Activated CD4-positive, alpha-beta T cell treated with anti-CD3 and anti-CD28 coated beads for 36 hours (primary cell): ENCODE measurements at regions not wholly inside any gene's neighbourhood (a gene's known extent, or its start where the extent isn't known, plus 50 kb on each side); places are given as distances from the start of the nearest gene placed in this dataset.
"Not testable (repeated sequence)": the region's sequence is repeated elsewhere in the genome, so short reads cannot be mapped to it uniquely, and the experiment has no call there.

Experiments
- ATAC-seq: fragments of 200-7000 bp; cut with Tn5 transposase; one replicate; pipeline ENCODE4 v1.10.0; 2021; ENCODE audit warnings: mild to moderate bottlenecking, moderate library complexity
- CTCF ChIA-PET: fragments of 350-600 bp; sonication (Branson Sonifier 250); formaldehyde crosslinking; loops from one replicate; lab custom pipeline; 2021; ENCODE audit warnings: antibody characterized with exemption; lab: Charles Lee
- POLR2A ChIA-PET: fragments of 350-600 bp; sonication (Branson Sonifier 250); formaldehyde crosslinking; loops from one replicate; lab custom pipeline; 2021; ENCODE audit warnings: antibody characterized with exemption, inconsistent platforms; lab: Charles Lee
- DNase-seq: peaks from one replicate; pipeline ENCODE4 v3.0.0-alpha.2; 2020
- H3K27ac Mint-ChIP-seq: one replicate; pipeline ENCODE4 v1.8.0; 2021; ENCODE audit warnings: mixed read lengths
- H3K27me3 Mint-ChIP-seq: one replicate; pipeline ENCODE4 v1.8.0; 2021; ENCODE audit warnings: mixed read lengths
- H3K36me3 Mint-ChIP-seq: one replicate; pipeline ENCODE4 v1.8.0; 2021; ENCODE audit warnings: low read depth, mixed read lengths
- H3K4me1 Mint-ChIP-seq: one replicate; pipeline ENCODE4 v1.8.0; 2021; ENCODE audit warnings: mixed read lengths
- H3K4me3 Mint-ChIP-seq: one replicate; pipeline ENCODE4 v1.8.0; 2021; ENCODE audit warnings: mild to moderate bottlenecking, moderate library complexity, mixed read lengths
- H3K9me3 Mint-ChIP-seq: one replicate; pipeline ENCODE4 v1.8.0; 2021; ENCODE audit warnings: low read depth, mixed read lengths
- intact Hi-C, 2 experiments: fragments of 100-400 bp; cut with DNase I in 1 of 2; cut with micrococcal nuclease in 1 of 2; formaldehyde crosslinking; loops; one replicate each; pipeline versions ENCODE4 v1.14.2 to v1.15.1; 2022 to 2024; cut with DNase I, micrococcal nuclease

DNA sequence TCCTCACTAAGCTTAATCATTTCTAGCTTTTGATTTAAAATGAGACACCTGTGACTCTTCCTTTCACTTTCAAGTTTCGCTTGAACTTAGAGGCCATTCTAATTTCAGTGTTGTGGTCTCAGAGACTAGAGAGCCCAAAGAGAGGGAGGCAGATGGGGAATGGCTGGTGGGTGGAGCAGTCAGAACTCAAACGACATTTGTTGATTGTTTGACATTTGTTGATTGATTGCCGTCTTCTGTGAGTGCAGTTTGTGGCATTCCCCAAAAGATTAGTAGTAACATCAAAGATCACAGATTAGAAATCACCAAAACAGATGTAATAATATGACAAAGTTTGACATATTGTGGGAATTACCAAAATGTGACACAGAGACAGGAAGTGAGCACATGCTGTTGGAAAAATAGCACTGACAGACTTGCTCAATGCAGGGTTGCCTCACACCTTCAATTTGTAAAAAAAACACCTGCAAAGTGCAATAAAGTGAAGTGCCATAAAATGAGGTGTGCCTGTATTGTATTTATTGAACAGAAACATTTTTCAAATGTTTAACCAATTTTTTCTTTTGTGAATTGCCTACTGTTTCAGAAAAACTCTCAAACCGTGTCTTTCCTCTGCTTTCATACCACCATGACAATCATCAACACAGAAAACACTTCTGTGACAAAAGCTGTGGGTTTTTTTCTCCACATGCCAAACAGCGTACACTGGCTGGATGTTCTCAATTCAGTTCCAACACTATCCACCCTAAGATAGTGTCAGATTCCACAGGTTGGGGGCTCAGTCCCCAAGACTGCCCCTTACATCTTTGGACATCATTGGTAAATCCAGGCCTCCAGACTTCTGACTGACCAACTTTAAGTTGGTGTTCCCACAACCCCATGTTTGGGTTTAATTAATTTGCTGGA lies 376.3 kb upstream of the RGS6 start:
- Mint-ChIP-seq H3K36me3 (peaks cover 2% of the 10 kb centered on the region), H3K27ac (peak overlapping the region; percentile 98), H3K9me3 (no peaks in the 10 kb centered on the region), H3K4me1 (peaks cover 76% of the 10 kb centered on the region), H3K27me3 (no peaks in the 10 kb centered on the region), H3K4me3 (peak overlapping the region; percentile 50)
- DNase-seq (peak; percentile 81), ATAC-seq (peak; percentile 86)
- ChIA-PET POLR2A (interaction anchor here (0.7 to 2.0 kb wide), 10 partner anchors 32 to 414 kb away, joined by 3 to 11 read pairs (median 5); no protein-coding TSS in a partner anchor), CTCF (interaction anchor here (1.0 to 1.6 kb wide), 5 partner anchors 36 to 235 kb away, joined by 3 to 6 read pairs (median 5); no protein-coding TSS in a partner anchor)
- intact Hi-C loops: loop anchor here (1.0 to 10.0 kb wide), 19 partner anchors 32 to 1881 kb away; partner anchors contain the start of gene SIPA1L1 (in 2 of the 2)

DNA sequence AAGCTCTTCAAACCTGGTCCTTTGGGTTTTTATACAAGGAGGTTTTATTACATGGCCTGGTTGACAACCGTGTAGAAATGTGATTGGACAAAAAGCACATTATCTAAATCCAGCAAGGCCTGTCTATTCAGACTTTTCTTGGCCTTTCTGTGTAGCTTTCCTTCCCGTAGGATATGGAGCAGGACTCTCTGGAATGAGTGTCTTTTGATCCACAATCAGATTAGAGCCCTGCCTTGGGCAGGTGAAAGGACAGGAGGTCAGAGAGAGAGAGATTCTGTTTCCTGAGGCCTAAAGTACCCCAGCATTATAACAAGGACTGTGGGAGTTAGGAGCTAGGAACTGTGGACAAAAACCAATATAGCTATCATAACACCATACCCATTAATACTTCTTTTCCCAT lies 375.5 kb upstream of the RGS6 start:
- DNase-seq: no peak
- H3K9me3 Mint-ChIP-seq: no peaks in the 10 kb centered on the region
- ATAC-seq: no peak
- intact Hi-C loops: loop anchor here (5.0 to 10.0 kb wide), 3 partner anchors 34 to 1882 kb away; no protein-coding TSS in a partner anchor
- H3K4me3 Mint-ChIP-seq: no peak overlapping the region
- peaks cover 2% of the 10 kb centered on the region for H3K36me3 Mint-ChIP-seq
- H3K27me3 Mint-ChIP-seq: no peaks in the 10 kb centered on the region
- peak overlapping the region; percentile 98 for H3K27ac Mint-ChIP-seq
- CTCF ChIA-PET: no interaction called here
- POLR2A ChIA-PET: interaction anchor here (2.0 kb wide), 1 partner anchor 36 kb away, joined by 11 read pairs; no protein-coding TSS in a partner anchor
- peaks cover 67% of the 10 kb centered on the region for H3K4me1 Mint-ChIP-seq

DNA sequence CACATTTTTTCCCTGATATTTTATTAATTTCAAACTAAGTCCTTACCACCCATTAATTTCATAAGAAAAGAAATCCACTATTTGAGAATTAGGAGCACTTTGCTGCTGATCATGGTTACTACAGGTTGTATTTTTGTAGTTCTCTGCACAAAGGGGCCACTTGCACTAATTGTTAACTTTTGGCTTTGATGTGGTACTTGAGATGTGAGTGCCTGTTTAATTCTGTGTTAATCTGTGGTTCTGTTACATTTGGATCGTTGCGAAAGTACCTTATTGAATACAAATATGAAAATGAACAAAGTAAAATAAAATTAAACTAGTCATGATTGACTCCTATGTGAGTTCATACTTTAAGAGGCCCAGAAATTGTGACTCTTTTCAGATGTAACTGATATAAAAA lies 374.9 kb upstream of the RGS6 start:
- peaks cover 2% of the 10 kb centered on the region for H3K36me3 Mint-ChIP-seq
- ChIA-PET CTCF (no interaction called here), POLR2A (no interaction called here)
- H3K27me3 Mint-ChIP-seq: no peaks in the 10 kb centered on the region
- H3K27ac Mint-ChIP-seq: peak overlapping the region; percentile 98
- H3K4me3 Mint-ChIP-seq: no peak overlapping the region
- intact Hi-C loops: loop anchor here (5.0 to 10.0 kb wide), 3 partner anchors 35 to 1883 kb away; no protein-coding TSS in a partner anchor
- H3K9me3 Mint-ChIP-seq: no peaks in the 10 kb centered on the region
- no peak for DNase-seq
- no peak for ATAC-seq
- peaks cover 65% of the 10 kb centered on the region for H3K4me1 Mint-ChIP-seq

DNA sequence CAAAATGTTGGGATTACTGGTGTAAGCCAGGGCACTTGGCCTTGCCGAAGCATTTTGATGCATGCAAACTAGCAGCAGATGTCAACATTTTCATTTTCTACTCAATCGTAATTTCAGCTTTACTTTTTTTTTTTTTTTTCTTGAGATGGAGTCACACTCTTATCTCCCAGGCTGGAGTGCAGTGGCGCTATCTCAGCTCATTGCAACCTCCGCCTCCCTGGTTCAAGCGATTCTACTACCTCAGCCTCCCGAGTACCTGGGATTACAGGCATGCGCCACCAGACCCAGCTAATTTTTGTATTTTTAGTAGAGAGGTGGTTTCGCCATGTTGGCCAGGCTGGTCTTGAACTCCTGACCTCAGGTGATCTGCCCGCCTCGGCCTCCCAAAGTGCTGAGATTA lies 373.3 kb upstream of the RGS6 start:
- peaks cover 58% of the 10 kb centered on the region for H3K4me1 Mint-ChIP-seq
- H3K4me3 Mint-ChIP-seq, H3K9me3 Mint-ChIP-seq, H3K27ac Mint-ChIP-seq, ATAC-seq, H3K36me3 Mint-ChIP-seq, H3K27me3 Mint-ChIP-seq, POLR2A ChIA-PET, DNase-seq: not testable (repeated sequence)
- CTCF ChIA-PET: interaction anchor here (1.0 kb wide), 1 partner anchor 46 kb away, joined by 3 read pairs; no protein-coding TSS in a partner anchor
- intact Hi-C loops: loop anchor here (5.0 to 10.0 kb wide), 3 partner anchors 37 to 1884 kb away; no protein-coding TSS in a partner anchor

DNA sequence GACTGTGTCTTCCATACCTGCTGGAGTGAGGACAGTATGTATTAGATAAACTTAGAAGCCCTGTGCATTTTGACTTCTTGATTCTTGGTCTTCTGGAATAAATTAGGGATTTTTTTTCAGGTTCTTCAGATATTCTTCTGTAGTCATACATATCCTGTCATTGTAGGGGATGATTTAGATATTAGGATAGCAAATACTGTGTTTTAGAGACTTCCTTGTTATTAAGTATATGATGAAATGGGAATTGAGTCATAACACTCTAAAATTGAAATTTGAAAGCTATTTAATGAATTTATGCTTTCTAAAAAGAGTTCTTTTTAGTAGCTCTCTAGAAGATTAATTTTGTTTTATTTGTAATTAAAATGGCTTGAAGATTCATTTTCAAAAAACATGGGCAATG lies 371.5 kb upstream of the RGS6 start:
- Mint-ChIP-seq H3K4me1 (peaks cover 41% of the 10 kb centered on the region), H3K27ac (no peak overlapping the region), H3K9me3 (no peaks in the 10 kb centered on the region), H3K4me3 (no peak overlapping the region), H3K36me3 (peaks cover 2% of the 10 kb centered on the region), H3K27me3 (no peaks in the 10 kb centered on the region)
- intact Hi-C loops: no loop called here
- no peak for ATAC-seq
- POLR2A ChIA-PET: no interaction called here
- no peak for DNase-seq
- CTCF ChIA-PET: interaction anchor here (1.1 kb wide), 1 partner anchor 457 kb away, joined by 3 read pairs; no protein-coding TSS in a partner anchor

DNA sequence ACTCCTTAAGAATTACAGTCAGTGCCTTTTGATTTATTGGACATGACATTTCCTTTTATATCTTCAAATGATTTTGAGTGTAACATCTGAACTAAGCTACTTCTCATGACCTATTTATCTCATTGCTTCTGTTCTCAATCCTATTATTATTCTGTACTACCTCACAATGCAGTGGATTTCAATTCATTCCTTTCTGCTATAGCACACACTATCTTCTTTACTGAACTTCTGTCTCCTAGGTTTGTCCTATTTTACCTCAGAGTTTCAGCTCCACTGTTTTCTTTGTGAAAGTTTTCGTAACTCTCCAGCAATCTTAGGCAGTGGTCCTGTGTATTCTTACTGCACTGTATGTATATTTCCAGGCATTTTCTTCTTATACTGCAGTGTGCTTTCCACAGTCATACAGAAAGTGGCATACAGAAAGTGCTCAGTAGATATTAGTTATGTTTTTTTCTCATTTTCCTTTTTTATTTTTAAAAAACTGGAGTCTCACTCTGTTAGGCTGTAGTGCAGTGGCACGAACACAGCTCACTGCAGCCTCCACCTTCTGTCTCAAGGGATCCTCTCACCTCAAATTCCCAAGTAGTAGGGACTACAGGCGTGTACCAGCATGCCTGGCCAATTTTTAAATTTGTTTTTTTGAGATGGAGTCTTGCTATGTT lies 368.6 kb upstream of the RGS6 start:
- Mint-ChIP-seq H3K4me1 (peaks cover 19% of the 10 kb centered on the region), H3K9me3 (no peaks in the 10 kb centered on the region), H3K36me3 (peaks cover 2% of the 10 kb centered on the region), H3K27ac (no peak overlapping the region), H3K27me3 (no peaks in the 10 kb centered on the region), H3K4me3 (no peak overlapping the region)
- ATAC-seq (peak; percentile 39), DNase-seq (no peak)
- POLR2A ChIA-PET: no interaction called here
- intact Hi-C loops: no loop called here
- CTCF ChIA-PET: no interaction called here

DNA sequence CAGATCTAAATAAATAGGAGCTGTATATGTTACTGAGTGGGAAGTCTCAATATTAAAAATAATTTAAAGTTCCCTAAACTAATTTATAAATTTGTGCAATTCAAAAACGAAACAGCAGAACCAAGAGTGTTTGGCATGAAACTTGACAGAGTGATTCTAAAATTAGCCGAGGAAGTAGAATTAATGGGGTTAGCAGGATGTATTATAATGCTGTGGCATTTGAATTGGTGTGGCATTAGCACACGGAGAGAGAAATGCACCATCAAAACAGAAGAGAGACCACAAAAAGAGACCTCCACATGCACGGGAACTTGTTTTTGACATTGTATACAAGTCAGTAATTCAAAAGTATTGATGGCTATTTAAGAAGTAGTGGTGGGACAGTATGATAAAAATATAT lies 366.0 kb upstream of the RGS6 start:
- no peak for DNase-seq
- Mint-ChIP-seq H3K4me1 (peaks cover 13% of the 10 kb centered on the region), H3K4me3 (no peak overlapping the region), H3K36me3 (no peaks in the 10 kb centered on the region), H3K27me3 (no peaks in the 10 kb centered on the region), H3K27ac (no peak overlapping the region), H3K9me3 (no peaks in the 10 kb centered on the region)
- no peak for ATAC-seq
- ChIA-PET CTCF (no interaction called here), POLR2A (no interaction called here)
- intact Hi-C loops: no loop called here

DNA sequence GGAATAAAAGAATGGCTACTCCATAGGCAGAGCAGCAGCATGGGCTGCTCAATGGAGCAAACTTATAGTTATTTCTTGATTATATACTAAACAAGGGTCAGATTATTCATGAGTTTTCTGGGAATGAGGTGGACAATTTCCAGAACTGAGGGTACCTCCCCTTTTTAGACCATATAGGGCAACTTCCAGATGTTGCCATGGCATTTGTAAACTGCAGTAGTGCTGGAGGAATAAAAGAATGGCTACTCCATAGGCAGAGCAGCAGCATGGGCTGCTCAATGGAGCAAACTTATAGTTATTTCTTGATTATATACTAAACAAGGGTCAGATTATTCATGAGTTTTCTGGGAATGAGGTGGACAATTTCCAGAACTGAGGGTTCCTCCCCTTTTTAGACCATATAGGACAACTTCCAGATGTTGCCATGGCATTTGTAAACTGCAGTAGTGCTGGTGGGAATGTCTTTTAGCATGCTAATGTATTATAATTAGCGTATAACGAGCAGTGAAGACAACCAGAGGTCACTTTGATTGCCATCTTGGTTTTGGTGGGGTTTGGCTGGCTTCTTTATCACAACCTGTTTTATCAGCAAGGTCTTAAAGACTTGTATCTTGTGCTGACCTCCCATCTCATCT lies 364.6 kb upstream of the RGS6 start:
- H3K27me3 Mint-ChIP-seq, POLR2A ChIA-PET, H3K4me3 Mint-ChIP-seq, DNase-seq, ATAC-seq, intact Hi-C loops, H3K27ac Mint-ChIP-seq, H3K36me3 Mint-ChIP-seq, H3K9me3 Mint-ChIP-seq: not testable (repeated sequence)
- H3K4me1 Mint-ChIP-seq: peaks cover 13% of the 10 kb centered on the region
- CTCF ChIA-PET: interaction anchor here (0.7 kb wide), 1 partner anchor 245 kb away, joined by 4 read pairs; no protein-coding TSS in a partner anchor

DNA sequence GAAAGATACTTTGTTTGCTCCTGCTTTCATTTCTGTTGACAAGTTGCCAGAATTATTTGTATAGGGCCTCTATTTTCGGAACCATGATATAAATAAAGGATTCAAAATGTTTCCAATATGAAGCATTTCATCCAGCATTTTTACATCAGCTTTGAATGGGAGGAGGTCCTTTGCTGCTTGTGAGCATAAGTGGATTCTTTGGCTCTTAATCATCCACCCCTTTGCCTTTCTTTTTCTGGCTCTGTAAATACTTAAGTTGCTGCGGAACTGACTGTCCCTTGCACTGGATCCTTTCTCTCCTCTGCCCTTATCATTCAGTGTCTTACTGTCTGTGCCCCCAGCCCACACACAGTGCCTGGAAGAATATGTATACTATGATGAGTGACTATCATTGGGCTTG lies 357.3 kb upstream of the RGS6 start:
- intact Hi-C loops: no loop called here
- ATAC-seq: no peak
- DNase-seq: no peak
- ChIA-PET POLR2A (no interaction called here), CTCF (no interaction called here)
- Mint-ChIP-seq H3K27ac (no peak overlapping the region), H3K9me3 (no peaks in the 10 kb centered on the region), H3K4me1 (peaks cover 21% of the 10 kb centered on the region), H3K36me3 (peaks cover 2% of the 10 kb centered on the region), H3K27me3 (no peaks in the 10 kb centered on the region), H3K4me3 (no peak overlapping the region)

DNA sequence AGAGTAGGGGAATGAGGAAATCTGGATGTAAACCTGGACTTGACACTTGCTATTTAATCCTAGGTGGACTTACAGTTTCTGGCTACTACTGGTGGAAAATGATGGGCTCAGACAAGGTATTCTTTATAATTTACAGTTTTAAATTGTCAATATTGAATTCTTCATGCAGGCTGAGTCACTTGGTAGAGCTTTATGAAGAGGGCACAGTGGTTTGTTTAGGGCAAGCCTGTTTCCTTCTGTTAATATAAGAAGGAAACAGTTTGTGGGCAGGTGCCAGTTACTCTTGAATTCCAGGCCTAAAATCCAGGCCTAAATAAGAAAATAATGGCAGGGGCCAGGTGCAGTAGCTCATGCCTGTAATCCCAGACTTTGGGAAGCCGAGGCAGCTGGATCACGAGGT lies 355.8 kb upstream of the RGS6 start:
- POLR2A ChIA-PET: no interaction called here
- no peaks in the 10 kb centered on the region for H3K27me3 Mint-ChIP-seq
- intact Hi-C loops: no loop called here
- H3K36me3 Mint-ChIP-seq: peaks cover 2% of the 10 kb centered on the region
- no peaks in the 10 kb centered on the region for H3K9me3 Mint-ChIP-seq
- peaks cover 21% of the 10 kb centered on the region for H3K4me1 Mint-ChIP-seq
- no peak overlapping the region for H3K4me3 Mint-ChIP-seq
- no peak for ATAC-seq
- DNase-seq: no peak
- H3K27ac Mint-ChIP-seq: no peak overlapping the region
- CTCF ChIA-PET: interaction anchor here (0.7 to 0.9 kb wide), 2 partner anchors 10 to 24 kb away, joined by 3 read pairs; no protein-coding TSS in a partner anchor

DNA sequence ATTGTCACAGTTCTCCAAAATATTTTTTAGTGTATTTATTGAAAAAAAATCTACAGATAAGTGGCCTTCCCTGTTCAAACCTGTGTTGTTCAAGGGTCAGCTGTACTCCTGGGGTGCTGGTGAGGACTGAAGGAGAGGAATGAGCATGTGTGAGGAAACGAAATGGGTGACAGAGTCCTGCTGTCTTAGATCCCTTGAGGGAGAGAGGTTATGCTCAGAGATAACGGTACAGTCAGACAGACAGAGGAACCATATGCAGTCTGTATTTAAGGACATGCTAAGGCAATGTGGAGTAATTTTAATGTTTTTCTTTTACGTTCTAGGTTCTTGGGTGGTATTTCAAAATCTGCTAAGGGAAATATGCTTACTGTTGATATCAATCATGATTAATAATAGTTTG lies 352.9 kb upstream of the RGS6 start:
- intact Hi-C loops: no loop called here
- H3K27me3 Mint-ChIP-seq: no peaks in the 10 kb centered on the region
- CTCF ChIA-PET: no interaction called here
- ATAC-seq: no peak
- H3K4me3 Mint-ChIP-seq: no peak overlapping the region
- H3K9me3 Mint-ChIP-seq: no peaks in the 10 kb centered on the region
- peaks cover 18% of the 10 kb centered on the region for H3K4me1 Mint-ChIP-seq
- H3K36me3 Mint-ChIP-seq: peaks cover 4% of the 10 kb centered on the region
- H3K27ac Mint-ChIP-seq: no peak overlapping the region
- POLR2A ChIA-PET: no interaction called here
- DNase-seq: no peak
